HL-60 (cell line): ENCODE measurements at regions not wholly inside any gene's neighbourhood (a gene's known extent, or its start where the extent isn't known, plus 50 kb on each side); places are given as distances from the start of the nearest gene placed in this dataset.

Source experiments
- DNase-seq, 2 experiments: peaks; one replicate each; pipeline ENCODE4 v3.0.0-alpha.2; 2010 to 2020; ENCODE audit warnings: low read depth in 1 of 2, low spot score in 1 of 2
- H3K27ac ChIP-seq: fragments of 250-450 bp; sonication (Bioruptor Pico); replicated peaks from 2 replicates; pipeline ENCODE4 v1.5.1; 2020; ENCODE audit warnings: mild to moderate bottlenecking, moderate library complexity
- H3K27me3 ChIP-seq: fragments of 250-450 bp; sonication (Bioruptor Pico); 2 replicates; pipeline ENCODE4 v1.5.1; 2021; ENCODE audit warnings: mild to moderate bottlenecking, moderate library complexity; ENCODE audit not compliant: insufficient read depth, poor library complexity, severe bottlenecking
- H3K4me3 ChIP-seq: replicated peaks from 2 replicates; pipeline ENCODE4 v1.5.1; 2011; ENCODE audit warnings: mild to moderate bottlenecking, control low read depth, low read length; ENCODE audit not compliant: insufficient read depth
- CTCF ChIP-seq: IDR thresholded peaks from one replicate; pipeline ENCODE4 v1.5.1; 2011; ENCODE audit warnings: low read length, control low read depth, inconsistent platforms; ENCODE audit not compliant: insufficient read depth
- GABPA ChIP-seq: IDR thresholded peaks from 2 replicates; pipeline ENCODE4 v1.6.1; 2012; ENCODE audit warnings: low read depth
- POLR2AphosphoS5 ChIP-seq: IDR thresholded peaks from 2 replicates; pipeline ENCODE4 v1.6.1; 2012; ENCODE audit warnings: low read depth
- REST ChIP-seq: IDR thresholded peaks from 2 replicates; pipeline ENCODE4 v1.6.1; 2012; ENCODE audit warnings: low read depth; ENCODE audit not compliant: insufficient replicate concordance
- SPI1 ChIP-seq: IDR thresholded peaks from 2 replicates; pipeline ENCODE4 v1.6.1; 2012; ENCODE audit warnings: low read depth, mild to moderate bottlenecking, borderline replicate concordance

- TF ChIP-seq REST (no peak), POLR2AphosphoS5 (no peak), SPI1 (no peak)
- Histone ChIP-seq H3K27me3 (peaks cover 25% of the 10 kb centered on the region), H3K27ac (no peak overlapping the region), H3K4me3 (no peak overlapping the region)
- no peak for DNase-seq
These were observed 173.1 kb upstream of the RTL1 start for GRCh38 chr14:101076451-101077198.

- no peak for TF ChIP-seq POLR2AphosphoS5
- TF ChIP-seq SPI1 = no peak
- no peak for TF ChIP-seq REST
- no peak for TF ChIP-seq CTCF
- no peak for TF ChIP-seq GABPA
- Histone ChIP-seq H3K27ac (no peak overlapping the region), H3K4me3 (no peak overlapping the region), H3K27me3 (peaks cover 25% of the 10 kb centered on the region)
- DNase-seq = no peak
These were observed 174.1 kb upstream of the RTL1 start for GRCh38 chr14:101077481-101078074.

GRCh38 chr14:101078170-101078891, 174.8 kb upstream of the RTL1 start:
- no peak for DNase-seq
- Histone ChIP-seq H3K4me3 (no peak overlapping the region), H3K27me3 (peaks cover 25% of the 10 kb centered on the region), H3K27ac (no peak overlapping the region)
- no peak for TF ChIP-seq SPI1
- TF ChIP-seq GABPA = no peak
- TF ChIP-seq CTCF = no peak
- TF ChIP-seq POLR2AphosphoS5 = no peak
- no peak for TF ChIP-seq REST
